H9 (cell line): ENCODE measurements at regions not wholly inside any gene's neighbourhood (a gene's known extent, or its start where the extent isn't known, plus 50 kb on each side); places are given as distances from the start of the nearest gene placed in this dataset.

Experiments used
- DNase-seq: peaks from one replicate; pipeline ENCODE4 v3.0.0-alpha.2; 2017
- H2AFZ ChIP-seq: one replicate; pipeline ENCODE4 v1.6.1; 2013; ENCODE audit warnings: mild to moderate bottlenecking, low read length, control low read depth, moderate library complexity
- H2AK5ac ChIP-seq: 2 replicates; pipeline ENCODE4 v1.6.1; 2013; ENCODE audit warnings: low read length, control low read depth, mixed read lengths; ENCODE audit not compliant: insufficient read length
- H2BK120ac ChIP-seq: one replicate; pipeline ENCODE4 v1.6.1; 2013; ENCODE audit warnings: low read depth, mild to moderate bottlenecking, low read length, control low read depth, inconsistent platforms; ENCODE audit not compliant: poor library complexity, severe bottlenecking
- H2BK12ac ChIP-seq: 2 replicates; pipeline ENCODE4 v1.6.1; 2013; ENCODE audit warnings: low read length, control low read depth, mixed read lengths, low read depth; ENCODE audit not compliant: insufficient read length
- H2BK15ac ChIP-seq: 2 replicates; pipeline ENCODE4 v1.6.1; 2013; ENCODE audit warnings: low read depth, low read length, control low read depth
- H2BK20ac ChIP-seq: one replicate; pipeline ENCODE4 v1.6.1; 2013; ENCODE audit warnings: low read depth, mild to moderate bottlenecking, low read length, control low read depth, inconsistent platforms; ENCODE audit not compliant: poor library complexity, severe bottlenecking
- H2BK5ac ChIP-seq: 2 replicates; pipeline ENCODE4 v1.6.1; 2013; ENCODE audit warnings: low read length, control low read depth, mixed read lengths; ENCODE audit not compliant: insufficient read length
- H3K14ac ChIP-seq: 2 replicates; pipeline ENCODE4 v1.6.1; 2013; ENCODE audit warnings: low read length, control low read depth; ENCODE audit not compliant: insufficient read depth
- H3K18ac ChIP-seq: 2 replicates; pipeline ENCODE4 v1.6.1; 2013; ENCODE audit warnings: low read depth, mild to moderate bottlenecking, mixed read lengths, low read length, control low read depth; ENCODE audit not compliant: insufficient read length
- H3K23ac ChIP-seq: 2 replicates; pipeline ENCODE4 v1.6.1; 2013; ENCODE audit warnings: low read length, control low read depth, mixed read lengths, low read depth; ENCODE audit not compliant: insufficient read length
- H3K23me2 ChIP-seq: 2 replicates; pipeline ENCODE4 v1.6.1; 2013; ENCODE audit warnings: low read depth, mild to moderate bottlenecking, mixed read lengths, low read length, control low read depth; ENCODE audit not compliant: insufficient read length, poor library complexity, severe bottlenecking
- H3K27ac ChIP-seq: 2 replicates; pipeline ENCODE4 v1.5.1; 2013; ENCODE audit warnings: low read length, control low read depth, mixed read lengths, low read depth; ENCODE audit not compliant: insufficient read length
- H3K27me3 ChIP-seq: 2 replicates; pipeline ENCODE4 v1.6.1; 2013; ENCODE audit warnings: low read length, control low read depth, inconsistent platforms; ENCODE audit not compliant: insufficient read depth
- H3K4ac ChIP-seq: 2 replicates; pipeline ENCODE4 v1.6.1; 2013; ENCODE audit warnings: low read depth, mild to moderate bottlenecking, control low read depth, inconsistent platforms, low read length, moderate library complexity
- H3K4me1 ChIP-seq: 2 replicates; pipeline ENCODE4 v1.6.1; 2013; ENCODE audit warnings: low read length, control low read depth, inconsistent platforms; ENCODE audit not compliant: insufficient read depth
- H3K4me2 ChIP-seq: 2 replicates; pipeline ENCODE4 v1.6.1; 2013; ENCODE audit warnings: low read length, control low read depth, mixed read lengths; ENCODE audit not compliant: insufficient read length, insufficient read depth
- H3K56ac ChIP-seq: 2 replicates; pipeline ENCODE4 v1.6.1; 2013; ENCODE audit warnings: low read depth, mild to moderate bottlenecking, mixed read lengths, low read length, control low read depth; ENCODE audit not compliant: insufficient read length
- H3K79me1 ChIP-seq: 2 replicates; pipeline ENCODE4 v1.6.1; 2013; ENCODE audit warnings: low read depth, mild to moderate bottlenecking, moderate library complexity, low read length, control low read depth, inconsistent platforms; ENCODE audit not compliant: insufficient read depth, poor library complexity, severe bottlenecking
- H3K79me2 ChIP-seq: 2 replicates; pipeline ENCODE4 v1.6.1; 2013; ENCODE audit warnings: low read length, control low read depth, inconsistent platforms; ENCODE audit not compliant: insufficient read depth
- H3K9ac ChIP-seq: 2 replicates; pipeline ENCODE4 v1.6.1; 2013; ENCODE audit warnings: low read length, control low read depth, mixed read lengths; ENCODE audit not compliant: insufficient read length; ENCODE audit errors: extremely low read depth
- H3K9me3 ChIP-seq: one replicate; pipeline ENCODE4 v1.6.1; 2013; ENCODE audit warnings: low read depth, low read length, inconsistent platforms; ENCODE audit not compliant: control insufficient read depth
- H3T11ph ChIP-seq: one replicate; pipeline ENCODE4 v1.6.1; 2013; ENCODE audit warnings: mild to moderate bottlenecking, low read length, control low read depth, inconsistent platforms
- H4K20me1 ChIP-seq: one replicate; pipeline ENCODE4 v1.6.1; 2013; ENCODE audit not compliant: control insufficient read depth, insufficient read length, insufficient read depth
- H4K5ac ChIP-seq: 2 replicates; pipeline ENCODE4 v1.6.1; 2013; ENCODE audit warnings: low read depth, mild to moderate bottlenecking, mixed read lengths, low read length, control low read depth; ENCODE audit not compliant: insufficient read length
- H4K8ac ChIP-seq: replicated peaks from 2 replicates; pipeline ENCODE4 v1.6.1; 2013; ENCODE audit warnings: low read length, control low read depth, mixed read lengths, low read depth; ENCODE audit not compliant: insufficient read length
- H4K91ac ChIP-seq: 2 replicates; pipeline ENCODE4 v1.6.1; 2013; ENCODE audit warnings: low read depth, mild to moderate bottlenecking, moderate library complexity, mixed read lengths, low read length, control low read depth; ENCODE audit not compliant: insufficient read length
- H3K27ac Mint-ChIP-seq, 3 experiments: 2 replicates in 2 of 3; 3 replicates in 1 of 3; pipeline ENCODE4 v1.8.0; 2020 to 2021; ENCODE audit warnings: mixed read lengths in 3 of 3, mild to moderate bottlenecking in 1 of 3, moderate library complexity in 1 of 3
- H3K27me3 Mint-ChIP-seq: 2 replicates; pipeline ENCODE4 v1.8.0; 2021; ENCODE audit warnings: low read depth, mild to moderate bottlenecking, moderate library complexity, mixed read lengths
- H3K36me3 Mint-ChIP-seq, 3 experiments: 2 replicates in 2 of 3; 3 replicates in 1 of 3; pipeline ENCODE4 v1.8.0; 2020 to 2021; ENCODE audit warnings: low read depth in 3 of 3, mixed read lengths in 3 of 3; ENCODE audit not compliant: insufficient read depth in 1 of 3
- H3K4me1 Mint-ChIP-seq, 2 experiments: 2 replicates each; pipeline ENCODE4 v1.8.0; 2020; ENCODE audit warnings: mixed read lengths in 2 of 2
- H3K4me3 Mint-ChIP-seq, 2 experiments: 2 replicates in 1 of 2; 3 replicates in 1 of 2; pipeline ENCODE4 v1.8.0; 2020 to 2021; ENCODE audit warnings: mild to moderate bottlenecking in 2 of 2, mixed read lengths in 2 of 2, moderate library complexity in 1 of 2
- H3K9me3 Mint-ChIP-seq, 2 experiments: 2 replicates in 1 of 2; 3 replicates in 1 of 2; pipeline ENCODE4 v1.8.0; 2020; ENCODE audit warnings: mild to moderate bottlenecking in 2 of 2, mixed read lengths in 2 of 2, moderate library complexity in 1 of 2
- WGBS: extraction: QIAGEN DNeasy Blood & Tissue Kit; methylation state at CpG from one replicate; pipeline ENCODE4 v1.1.7; 2013; ENCODE audit warnings: missing lambda C conversion rate, low lambda C conversion rate, mixed read lengths; ENCODE audit not compliant: insufficient read length; ENCODE audit errors: extremely low coverage; 5-methylcytosine and 5-hydroxymethylcytosine counted together
- TF ChIP-seq, protein P1 (sequence below): fragments of 200-600 bp; sonication (generic); conservative IDR thresholded peaks from 3 replicates; pipeline ENCODE4 v1.8.0; 2021; ENCODE audit warnings: antibody characterized with exemption, mild to moderate bottlenecking

DNA sequence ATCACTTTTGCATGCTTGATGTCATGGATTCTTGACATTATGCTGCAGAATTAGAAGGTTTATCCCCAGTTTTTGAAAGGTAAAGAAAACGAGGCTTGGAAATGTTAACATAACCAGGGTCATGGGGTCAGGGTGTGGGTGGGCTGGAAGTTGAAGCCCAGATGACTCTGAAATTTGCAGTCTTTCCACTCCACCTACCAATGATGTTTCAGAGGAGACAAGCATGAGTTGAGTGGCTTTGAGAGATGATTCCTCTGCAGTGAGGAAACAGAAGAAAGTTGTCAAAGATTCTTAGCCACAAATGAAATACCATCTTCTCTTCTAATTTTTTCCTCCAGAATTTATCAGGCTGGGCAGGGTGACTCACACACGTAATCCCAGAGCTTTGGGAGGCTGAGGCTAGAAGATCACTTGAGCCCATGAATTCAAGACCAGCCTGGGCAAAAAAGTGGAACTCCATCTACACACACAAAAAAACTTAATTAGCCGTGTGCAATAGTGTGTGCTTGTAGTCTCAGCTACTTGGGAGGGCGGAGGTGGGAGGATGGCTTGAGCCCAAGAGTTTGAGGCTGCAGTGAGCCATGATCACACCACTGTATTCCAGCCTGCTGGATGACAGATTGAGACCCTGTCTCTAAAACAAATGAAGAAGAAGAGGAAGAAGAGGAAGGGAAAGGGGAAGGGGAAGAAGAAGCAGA lies 239.1 kb upstream of the AUTS2 start:
- Histone ChIP-seq H3K27me3 (no peaks in the 10 kb centered on the region), H2AFZ (no peak overlapping the region), H4K20me1 (no peaks in the 10 kb centered on the region), H2BK120ac (no peak overlapping the region), H3K79me2 (no peaks in the 10 kb centered on the region), H3T11ph (no peak overlapping the region), H3K4me1 (no peaks in the 10 kb centered on the region), H3K56ac (no peak overlapping the region), H4K8ac (no peak overlapping the region), H4K91ac (no peak overlapping the region), H2BK12ac (no peak overlapping the region), H3K4ac (no peak overlapping the region), H2BK5ac (no peak overlapping the region), H3K18ac (no peak overlapping the region), H3K9me3 (no peaks in the 10 kb centered on the region), H3K27ac (no peak overlapping the region), H3K4me2 (no peak overlapping the region), H2BK15ac (no peak overlapping the region), H3K9ac (no peak overlapping the region), H3K14ac (no peak overlapping the region), H2BK20ac (no peak overlapping the region), H4K5ac (no peak overlapping the region), H3K23me2 (no peaks in the 10 kb centered on the region), H3K79me1 (no peaks in the 10 kb centered on the region), H3K23ac (no peak overlapping the region), H2AK5ac (no peak overlapping the region)
- Mint-ChIP-seq H3K4me1 (no peaks in the 10 kb centered on the region), H3K4me3 (no peak overlapping the region), H3K36me3 (no peaks in the 10 kb centered on the region), H3K27me3 (peaks cover 30% of the 10 kb centered on the region), H3K9me3 (no peaks in the 10 kb centered on the region), H3K27ac (no peak overlapping the region)
- no CpG with 5 or more reads among the region's 4 CpGs for WGBS
- no peak for DNase-seq
- TF ChIP-seq, protein P1, sequence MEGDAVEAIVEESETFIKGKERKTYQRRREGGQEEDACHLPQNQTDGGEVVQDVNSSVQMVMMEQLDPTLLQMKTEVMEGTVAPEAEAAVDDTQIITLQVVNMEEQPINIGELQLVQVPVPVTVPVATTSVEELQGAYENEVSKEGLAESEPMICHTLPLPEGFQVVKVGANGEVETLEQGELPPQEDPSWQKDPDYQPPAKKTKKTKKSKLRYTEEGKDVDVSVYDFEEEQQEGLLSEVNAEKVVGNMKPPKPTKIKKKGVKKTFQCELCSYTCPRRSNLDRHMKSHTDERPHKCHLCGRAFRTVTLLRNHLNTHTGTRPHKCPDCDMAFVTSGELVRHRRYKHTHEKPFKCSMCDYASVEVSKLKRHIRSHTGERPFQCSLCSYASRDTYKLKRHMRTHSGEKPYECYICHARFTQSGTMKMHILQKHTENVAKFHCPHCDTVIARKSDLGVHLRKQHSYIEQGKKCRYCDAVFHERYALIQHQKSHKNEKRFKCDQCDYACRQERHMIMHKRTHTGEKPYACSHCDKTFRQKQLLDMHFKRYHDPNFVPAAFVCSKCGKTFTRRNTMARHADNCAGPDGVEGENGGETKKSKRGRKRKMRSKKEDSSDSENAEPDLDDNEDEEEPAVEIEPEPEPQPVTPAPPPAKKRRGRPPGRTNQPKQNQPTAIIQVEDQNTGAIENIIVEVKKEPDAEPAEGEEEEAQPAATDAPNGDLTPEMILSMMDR = no peak
